ENCODE measurements at regions not wholly inside any gene's neighbourhood (a gene's known extent, or its start where the extent isn't known, plus 50 kb on each side); places are given as distances from the start of the nearest gene placed in this dataset.
"Not testable (repeated sequence)": the region's sequence is repeated elsewhere in the genome, so short reads cannot be mapped to it uniquely, and the experiment has no call there.

GRCh38 chr12:53866727-53867126 lies 71.9 kb upstream of the HOXC13 start:
- DNase-seq (ENCODE audit: low read depth), result no peak
- no peak for TF ChIP-seq CTCF (IDR thresholded peaks at IDR 0.05; ENCODE audit: insufficient read depth, low read depth, low read length, missing control alignments)
- no peak overlapping the region for H3K4me3 ChIP-seq (ENCODE audit: low read length)

- peak; percentile 22 for DNase-seq (ENCODE audit: low read depth)
- TF ChIP-seq CTCF (IDR thresholded peaks at IDR 0.05; ENCODE audit: insufficient read depth, low read depth, low read length, missing control alignments), result no peak
Observed at GRCh38 chr12:53867216-53868012, 71.2 kb upstream of the HOXC13 start.

GRCh38 chr12:53868511-53868986 lies 70.1 kb upstream of the HOXC13 start:
- TF ChIP-seq CTCF (IDR thresholded peaks at IDR 0.05; ENCODE audit: insufficient read depth, low read depth, low read length, missing control alignments), result no peak
- peak; percentile 23 for DNase-seq (ENCODE audit: low read depth)
- no peak overlapping the region for H3K4me3 ChIP-seq (ENCODE audit: low read length)

More at GRCh38 chr12:53867216-53868012, 71.2 kb upstream of the HOXC13 start:
- H3K4me3 ChIP-seq (ENCODE audit: low read length), result no peak overlapping the region

- TF ChIP-seq CTCF (IDR thresholded peaks at IDR 0.05; ENCODE audit: insufficient read depth, low read depth, low read length, missing control alignments), result no peak
- H3K4me3 ChIP-seq (ENCODE audit: low read length), result no peak overlapping the region
- peak; percentile 63 for DNase-seq (ENCODE audit: low read depth)
Observed at GRCh38 chr12:53869500-53869899, 69.1 kb upstream of the HOXC13 start.

GRCh38 chr12:53870117-53870516 lies 68.5 kb upstream of the HOXC13 start:
- no peak for TF ChIP-seq CTCF (IDR thresholded peaks at IDR 0.05; ENCODE audit: insufficient read depth, low read depth, low read length, missing control alignments)
- no peak for DNase-seq (ENCODE audit: low read depth)
- H3K4me3 ChIP-seq (ENCODE audit: low read length), result no peak overlapping the region

GRCh38 chr12:53871367-53871766 lies 67.3 kb upstream of the HOXC13 start:
- TF ChIP-seq CTCF (IDR thresholded peaks at IDR 0.05; ENCODE audit: insufficient read depth, low read depth, low read length, missing control alignments), result no peak
- no peak overlapping the region for H3K4me3 ChIP-seq (ENCODE audit: low read length)
- DNase-seq (ENCODE audit: low read depth), result peak; percentile 29

GRCh38 chr12:53872367-53872766 lies 66.3 kb upstream of the HOXC13 start:
- H3K4me3 ChIP-seq (ENCODE audit: low read length), result no peak overlapping the region
- TF ChIP-seq CTCF (IDR thresholded peaks at IDR 0.05; ENCODE audit: insufficient read depth, low read depth, low read length, missing control alignments), result no peak
- DNase-seq (ENCODE audit: low read depth), result no peak

GRCh38 chr12:53877961-53878360 lies 60.7 kb upstream of the HOXC13 start:
- H3K4me3 ChIP-seq (ENCODE audit: low read length); DNase-seq (ENCODE audit: low read depth): not testable (repeated sequence)

Data from epithelial cell of esophagus (primary cell).